ENCODE measurements at regions not wholly inside any gene's neighbourhood (a gene's known extent, or its start where the extent isn't known, plus 50 kb on each side); places are given as distances from the start of the nearest gene placed in this dataset.

DNA sequence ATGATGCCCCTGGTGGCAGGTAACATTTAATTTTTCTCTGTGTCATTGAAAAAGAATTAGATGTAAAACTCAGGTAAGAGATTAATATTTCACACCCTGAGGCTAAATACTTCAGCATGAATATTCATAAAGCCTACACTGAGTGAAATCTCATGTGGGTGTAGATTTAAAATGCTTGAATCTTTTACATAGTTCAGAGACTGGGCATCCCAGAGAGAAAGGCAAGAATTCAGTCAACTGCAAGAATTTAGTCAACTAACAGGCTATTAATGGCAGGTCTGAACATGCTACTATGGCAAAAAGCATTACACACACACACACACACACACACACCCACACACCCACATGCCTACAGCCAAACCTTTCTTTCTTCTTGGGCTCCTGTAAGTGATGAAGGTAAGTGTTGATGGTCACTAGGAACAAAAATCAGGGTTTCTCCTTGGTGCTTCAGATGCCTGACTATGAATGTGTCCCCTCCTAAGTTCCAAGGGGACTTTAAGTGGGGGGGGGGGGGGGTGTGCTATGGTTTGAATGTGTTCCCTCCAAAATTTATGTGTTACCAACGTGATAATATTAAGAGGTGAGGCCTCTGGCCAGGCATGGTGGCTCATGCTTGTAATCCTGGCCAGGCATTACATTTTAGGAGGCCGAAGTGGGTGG lies 63.7 kb upstream of the PSMD7 start:
- H3K27ac ChIP-seq, result no peak overlapping the region
- TF ChIP-seq POLR2AphosphoS5 (IDR thresholded peaks at IDR 0.05), result no peak
- no peak for TF ChIP-seq EP300 (IDR thresholded peaks at IDR 0.05; ENCODE audit: low read depth)
- no peak for TF ChIP-seq POLR2A (IDR thresholded peaks at IDR 0.05)
- TF ChIP-seq, protein P1, sequence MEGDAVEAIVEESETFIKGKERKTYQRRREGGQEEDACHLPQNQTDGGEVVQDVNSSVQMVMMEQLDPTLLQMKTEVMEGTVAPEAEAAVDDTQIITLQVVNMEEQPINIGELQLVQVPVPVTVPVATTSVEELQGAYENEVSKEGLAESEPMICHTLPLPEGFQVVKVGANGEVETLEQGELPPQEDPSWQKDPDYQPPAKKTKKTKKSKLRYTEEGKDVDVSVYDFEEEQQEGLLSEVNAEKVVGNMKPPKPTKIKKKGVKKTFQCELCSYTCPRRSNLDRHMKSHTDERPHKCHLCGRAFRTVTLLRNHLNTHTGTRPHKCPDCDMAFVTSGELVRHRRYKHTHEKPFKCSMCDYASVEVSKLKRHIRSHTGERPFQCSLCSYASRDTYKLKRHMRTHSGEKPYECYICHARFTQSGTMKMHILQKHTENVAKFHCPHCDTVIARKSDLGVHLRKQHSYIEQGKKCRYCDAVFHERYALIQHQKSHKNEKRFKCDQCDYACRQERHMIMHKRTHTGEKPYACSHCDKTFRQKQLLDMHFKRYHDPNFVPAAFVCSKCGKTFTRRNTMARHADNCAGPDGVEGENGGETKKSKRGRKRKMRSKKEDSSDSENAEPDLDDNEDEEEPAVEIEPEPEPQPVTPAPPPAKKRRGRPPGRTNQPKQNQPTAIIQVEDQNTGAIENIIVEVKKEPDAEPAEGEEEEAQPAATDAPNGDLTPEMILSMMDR (IDR thresholded peaks at IDR 0.05), result no peak
- no peak for DNase-seq
- no peak overlapping the region for H3K4me3 ChIP-seq
- no peaks in the 10 kb centered on the region for H3K36me3 ChIP-seq
- H3K9me3 ChIP-seq, result no peaks in the 10 kb centered on the region
- H3K27me3 ChIP-seq, result no peaks in the 10 kb centered on the region
- in situ Hi-C loops (cut with MboI; ENCODE audit: low pct_ligation_motif_present in 1 of 4, low pct_unique_long_range_greater_than_20kb in 1 of 4, low sequenced_read_pairs in 3 of 4) (loop anchor here in 1 of 4 donors (25.0 kb wide), 1 partner anchor 171 kb away; no protein-coding TSS in a partner anchor), intact Hi-C loops (cut with DNase I; ENCODE audit: low total_unique reads) (no loop called here)
- no peaks in the 10 kb centered on the region for H3K4me1 ChIP-seq
- WGBS, 2 donors (ENCODE audit: low coverage in 1 of 2), result 68% methylated on average over 2 of the region's 2 CpGs; no CpG with 5 or more reads in 1 of the 2 donors

DNA sequence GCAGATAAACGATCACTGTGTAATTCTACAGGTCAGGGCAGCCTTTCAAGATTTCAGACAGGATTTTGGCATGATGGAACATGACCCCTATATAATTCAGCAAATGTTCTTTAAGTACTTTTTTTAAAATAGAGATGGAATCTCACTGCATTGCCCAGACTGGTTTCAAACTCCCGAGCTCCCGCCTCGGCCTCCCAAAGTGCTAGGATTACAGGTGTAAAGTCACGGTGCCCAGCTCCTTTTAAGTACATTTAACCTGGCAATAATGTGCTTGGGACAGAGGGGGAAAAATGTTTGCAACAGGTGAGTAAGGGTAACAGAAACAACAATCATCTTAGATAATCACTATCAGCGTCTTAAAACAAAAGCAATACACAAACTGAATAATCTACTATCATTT lies 66.5 kb upstream of the PSMD7 start:
- WGBS, 2 donors (ENCODE audit: low coverage in 1 of 2), result 81 to 100% methylated on average over 1 to 6 of the region's 6 CpGs
- Histone ChIP-seq H3K9me3 (no peaks in the 10 kb centered on the region), H3K4me3 (no peak overlapping the region), H3K4me1 (no peaks in the 10 kb centered on the region), H3K27ac (no peak overlapping the region), H3K36me3 (no peaks in the 10 kb centered on the region), H3K27me3 (no peaks in the 10 kb centered on the region)
- intact Hi-C loops (cut with DNase I; ENCODE audit: low total_unique reads) (no loop called here), in situ Hi-C loops (cut with MboI; ENCODE audit: low pct_ligation_motif_present in 1 of 4, low pct_unique_long_range_greater_than_20kb in 1 of 4, low sequenced_read_pairs in 3 of 4) (loop anchor here in 1 of 4 donors (25.0 kb wide), 1 partner anchor 168 kb away; no protein-coding TSS in a partner anchor)
- TF ChIP-seq POLR2A (IDR thresholded peaks at IDR 0.05), result no peak
- no peak for TF ChIP-seq EP300 (IDR thresholded peaks at IDR 0.05; ENCODE audit: low read depth)
- TF ChIP-seq, protein P1 (IDR thresholded peaks at IDR 0.05), result no peak
- no peak for TF ChIP-seq POLR2AphosphoS5 (IDR thresholded peaks at IDR 0.05)
- no peak for DNase-seq

DNA sequence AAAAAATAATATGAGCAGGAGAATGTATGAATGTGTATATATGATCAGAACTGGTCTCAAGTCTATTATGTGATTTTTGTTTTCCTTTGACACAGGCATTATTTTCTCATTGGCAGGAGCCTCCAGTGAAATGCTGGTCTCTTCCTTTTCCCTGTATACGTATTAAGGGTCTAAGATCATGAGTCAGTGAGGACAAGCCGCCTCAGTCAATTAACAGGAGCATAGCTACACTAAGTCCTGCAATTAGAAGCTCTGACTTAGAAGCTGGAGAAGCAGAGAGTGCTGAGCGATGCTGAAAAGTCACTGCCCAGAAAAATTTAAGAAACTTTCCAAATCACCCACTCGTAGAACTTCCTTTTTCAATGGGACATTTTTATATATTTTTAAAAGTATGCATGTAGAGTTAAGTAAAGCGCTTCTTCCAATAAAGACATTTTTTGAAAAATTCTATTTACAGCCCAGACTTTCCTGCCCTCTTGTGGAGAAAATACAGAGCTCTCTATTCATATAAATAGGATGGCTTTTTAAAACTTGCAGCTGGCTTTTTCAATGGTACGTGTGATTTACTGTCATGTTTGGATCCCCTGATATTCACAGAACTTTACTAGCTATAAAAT lies 70.2 kb upstream of the PSMD7 start:
- H3K27ac ChIP-seq, result no peak overlapping the region
- no peak for DNase-seq
- no peak for TF ChIP-seq POLR2A (IDR thresholded peaks at IDR 0.05)
- TF ChIP-seq, protein P1 (IDR thresholded peaks at IDR 0.05), result peak; percentile 18 to 37 (median 27)
- intact Hi-C loops (cut with DNase I; ENCODE audit: low total_unique reads), result no loop called here
- H3K9me3 ChIP-seq, result no peaks in the 10 kb centered on the region
- no peaks in the 10 kb centered on the region for H3K27me3 ChIP-seq
- WGBS, 2 donors (ENCODE audit: low coverage in 1 of 2), result 29 to 35% methylated on average over 6 of the region's 6 CpGs
- H3K36me3 ChIP-seq, result no peaks in the 10 kb centered on the region
- H3K4me1 ChIP-seq, result no peaks in the 10 kb centered on the region
- H3K4me3 ChIP-seq, result no peak overlapping the region
- in situ Hi-C loops (cut with MboI; ENCODE audit: low pct_ligation_motif_present in 1 of 4, low pct_unique_long_range_greater_than_20kb in 1 of 4, low sequenced_read_pairs in 3 of 4), result loop anchor here in 1 of 4 donors (25.0 kb wide), 1 partner anchor 164 kb away; no protein-coding TSS in a partner anchor

DNA sequence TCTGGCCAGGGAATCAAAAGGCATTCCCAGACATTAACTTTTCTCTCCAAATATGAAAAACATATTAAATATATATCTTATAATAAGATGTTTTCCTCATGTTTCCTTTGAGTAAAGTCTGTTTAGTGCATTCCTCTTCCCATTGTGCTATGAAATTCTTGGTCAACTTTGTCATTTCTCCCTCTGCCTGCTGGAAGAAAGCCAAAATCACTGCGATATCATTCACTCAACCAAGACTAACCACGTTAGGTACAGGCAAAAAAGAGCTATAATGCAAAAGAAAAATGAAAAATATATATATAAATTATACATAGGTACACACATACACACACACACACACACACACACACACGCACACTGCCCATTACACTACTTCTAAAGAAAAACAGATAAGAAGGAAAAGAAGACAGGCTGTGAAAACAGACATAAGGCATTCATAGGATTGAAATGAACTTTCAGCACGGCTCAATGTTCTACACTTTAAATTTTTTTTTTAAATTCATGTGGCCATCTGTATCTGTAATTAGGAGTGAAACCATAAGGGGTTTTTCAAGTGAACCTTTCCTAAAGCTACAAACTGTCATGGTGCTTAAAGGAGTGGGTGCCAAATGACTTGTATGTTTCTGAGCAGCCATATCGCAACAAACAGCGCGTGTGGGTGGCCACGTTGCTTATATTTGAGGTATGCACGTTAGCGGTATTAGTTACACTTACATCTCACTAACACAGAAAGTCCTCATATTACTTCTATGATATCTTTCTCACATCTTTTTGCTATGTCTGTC lies 71.6 kb upstream of the PSMD7 start:
- intact Hi-C loops (cut with DNase I; ENCODE audit: low total_unique reads) (no loop called here), in situ Hi-C loops (cut with MboI; ENCODE audit: low pct_ligation_motif_present in 1 of 4, low pct_unique_long_range_greater_than_20kb in 1 of 4, low sequenced_read_pairs in 3 of 4) (loop anchor here in 1 of 4 donors (25.0 kb wide), 1 partner anchor 163 kb away; no protein-coding TSS in a partner anchor)
- H3K4me3 ChIP-seq, result no peak overlapping the region
- no peaks in the 10 kb centered on the region for H3K4me1 ChIP-seq
- no peak overlapping the region for H3K27ac ChIP-seq
- WGBS, 2 donors (ENCODE audit: low coverage in 1 of 2), result 68 to 75% methylated on average over 10 of the region's 10 CpGs
- no peaks in the 10 kb centered on the region for H3K36me3 ChIP-seq
- no peaks in the 10 kb centered on the region for H3K9me3 ChIP-seq
- no peak for DNase-seq
- no peak for TF ChIP-seq EP300 (IDR thresholded peaks at IDR 0.05; ENCODE audit: low read depth)
- H3K27me3 ChIP-seq, result no peaks in the 10 kb centered on the region
